ENCODE measurements at regions not wholly inside any gene's neighbourhood (a gene's known extent, or its start where the extent isn't known, plus 50 kb on each side); places are given as distances from the start of the nearest gene placed in this dataset.

DNA sequence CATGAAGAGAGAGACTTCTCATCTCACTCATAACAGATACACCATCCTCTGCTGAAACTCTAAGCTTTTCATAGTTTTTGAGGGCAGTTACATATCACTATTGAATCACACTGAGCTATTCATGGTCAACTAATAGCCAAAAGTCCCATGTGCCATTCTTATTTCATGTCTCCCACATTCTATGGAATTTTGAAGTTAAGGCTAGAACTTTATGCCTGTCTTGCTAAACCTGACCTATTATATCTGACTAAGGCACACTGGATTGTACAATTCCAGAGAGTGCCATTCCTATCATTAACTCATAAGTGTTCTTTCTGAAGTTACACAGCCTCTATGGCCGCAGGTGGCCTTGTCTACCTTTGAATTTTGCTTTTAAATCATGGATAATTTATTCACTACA lies 254.3 kb downstream of the PTPRC start:
- Histone ChIP-seq H3K9me3 (no peaks in the 10 kb centered on the region), H3K4me1 (no peaks in the 10 kb centered on the region), H3K27ac (no peak overlapping the region), H3K36me3 (no peaks in the 10 kb centered on the region), H3K27me3 (no peaks in the 10 kb centered on the region), H3K4me3 (no peak overlapping the region)
- no peak for DNase-seq (ENCODE audit: low spot score)
- TF ChIP-seq, protein P1, sequence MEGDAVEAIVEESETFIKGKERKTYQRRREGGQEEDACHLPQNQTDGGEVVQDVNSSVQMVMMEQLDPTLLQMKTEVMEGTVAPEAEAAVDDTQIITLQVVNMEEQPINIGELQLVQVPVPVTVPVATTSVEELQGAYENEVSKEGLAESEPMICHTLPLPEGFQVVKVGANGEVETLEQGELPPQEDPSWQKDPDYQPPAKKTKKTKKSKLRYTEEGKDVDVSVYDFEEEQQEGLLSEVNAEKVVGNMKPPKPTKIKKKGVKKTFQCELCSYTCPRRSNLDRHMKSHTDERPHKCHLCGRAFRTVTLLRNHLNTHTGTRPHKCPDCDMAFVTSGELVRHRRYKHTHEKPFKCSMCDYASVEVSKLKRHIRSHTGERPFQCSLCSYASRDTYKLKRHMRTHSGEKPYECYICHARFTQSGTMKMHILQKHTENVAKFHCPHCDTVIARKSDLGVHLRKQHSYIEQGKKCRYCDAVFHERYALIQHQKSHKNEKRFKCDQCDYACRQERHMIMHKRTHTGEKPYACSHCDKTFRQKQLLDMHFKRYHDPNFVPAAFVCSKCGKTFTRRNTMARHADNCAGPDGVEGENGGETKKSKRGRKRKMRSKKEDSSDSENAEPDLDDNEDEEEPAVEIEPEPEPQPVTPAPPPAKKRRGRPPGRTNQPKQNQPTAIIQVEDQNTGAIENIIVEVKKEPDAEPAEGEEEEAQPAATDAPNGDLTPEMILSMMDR (IDR thresholded peaks at IDR 0.05), result no peak

DNA sequence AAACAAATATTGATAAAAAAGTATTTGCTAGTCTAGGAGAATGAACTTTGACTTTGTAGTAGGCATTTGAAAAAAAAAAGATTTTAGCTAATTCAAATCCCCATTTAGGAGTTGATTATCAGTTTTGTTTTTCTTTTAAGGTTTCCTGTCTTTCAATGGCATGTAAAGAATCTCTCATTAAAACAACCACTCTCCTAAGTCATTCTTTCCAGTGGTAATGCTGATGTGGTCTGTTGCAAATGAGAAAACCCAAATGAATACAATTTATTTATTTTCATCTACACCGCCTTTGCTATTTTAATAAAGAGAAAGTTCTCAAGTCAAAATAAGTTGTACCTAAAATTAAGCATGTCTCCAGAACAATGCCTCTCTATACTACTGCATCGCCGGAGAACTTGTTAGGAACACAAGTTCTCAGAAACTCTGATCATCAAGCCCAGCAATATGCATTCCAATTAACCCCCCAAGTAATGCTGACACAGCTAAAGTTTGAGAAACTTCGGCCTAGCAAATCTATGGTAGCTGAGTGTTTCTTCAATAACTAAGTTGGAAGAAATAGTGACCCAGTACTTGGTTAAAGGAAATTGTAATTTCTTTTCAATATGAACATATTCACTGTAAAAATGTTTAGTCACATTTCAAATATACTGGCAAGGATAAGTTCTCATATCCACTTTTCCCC lies 255.1 kb downstream of the PTPRC start:
- Histone ChIP-seq H3K4me1 (no peaks in the 10 kb centered on the region), H3K27me3 (no peaks in the 10 kb centered on the region), H3K36me3 (no peaks in the 10 kb centered on the region), H3K27ac (no peak overlapping the region), H3K4me3 (no peak overlapping the region), H3K9me3 (no peaks in the 10 kb centered on the region)
- DNase-seq (ENCODE audit: low spot score), result no peak
- TF ChIP-seq, protein P1 (IDR thresholded peaks at IDR 0.05), result no peak

DNA sequence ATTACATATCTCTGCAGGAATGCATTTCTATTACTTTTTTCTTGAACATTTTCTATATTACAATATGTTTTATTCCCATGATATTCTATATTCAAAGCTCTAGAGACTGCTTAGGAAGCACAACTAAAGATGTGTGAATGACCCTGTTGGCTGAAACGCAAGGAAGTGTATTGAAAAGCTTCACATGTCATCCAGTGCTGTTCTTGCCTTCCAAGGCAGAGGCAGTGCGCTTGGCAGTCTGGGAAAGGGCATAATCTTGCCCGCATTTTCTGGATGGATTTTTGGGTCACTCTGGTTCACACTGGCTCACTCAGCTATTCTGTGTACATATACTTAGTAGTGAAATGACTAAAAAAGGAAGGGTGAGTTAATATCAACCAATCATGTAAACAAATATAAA lies 262.4 kb downstream of the PTPRC start:
- Histone ChIP-seq H3K27me3 (no peaks in the 10 kb centered on the region), H3K27ac (no peak overlapping the region), H3K4me3 (no peak overlapping the region), H3K4me1 (no peaks in the 10 kb centered on the region), H3K9me3 (no peaks in the 10 kb centered on the region), H3K36me3 (no peaks in the 10 kb centered on the region)
- no peak for DNase-seq (ENCODE audit: low spot score)
- TF ChIP-seq, protein P1 (IDR thresholded peaks at IDR 0.05), result no peak

DNA sequence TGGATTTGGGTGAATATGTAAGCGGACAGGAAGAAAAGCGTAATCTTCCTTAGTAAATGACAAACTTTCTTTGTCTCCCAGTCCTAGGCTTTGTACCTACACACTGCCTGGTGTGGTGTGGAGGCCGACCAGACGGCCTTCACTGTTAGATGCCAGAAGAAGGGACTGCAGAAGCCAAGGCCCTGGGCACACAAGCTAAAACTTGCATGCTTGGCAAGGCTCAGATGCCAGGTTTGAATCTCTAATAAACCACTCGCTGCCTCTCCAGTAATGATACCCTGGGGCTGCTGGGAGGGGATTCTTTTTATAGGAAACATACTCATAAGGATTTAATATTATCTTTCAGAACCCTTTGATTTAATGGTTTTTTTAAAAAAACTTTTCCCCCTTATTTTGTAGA lies 263.8 kb downstream of the PTPRC start:
- H3K36me3 ChIP-seq, result no peaks in the 10 kb centered on the region
- H3K9me3 ChIP-seq, result no peaks in the 10 kb centered on the region
- H3K4me1 ChIP-seq, result no peaks in the 10 kb centered on the region
- no peak for DNase-seq (ENCODE audit: low spot score)
- H3K27ac ChIP-seq, result no peak overlapping the region
- H3K4me3 ChIP-seq, result no peak overlapping the region
- TF ChIP-seq, protein P1 (IDR thresholded peaks at IDR 0.05), result no peak
- no peaks in the 10 kb centered on the region for H3K27me3 ChIP-seq

DNA sequence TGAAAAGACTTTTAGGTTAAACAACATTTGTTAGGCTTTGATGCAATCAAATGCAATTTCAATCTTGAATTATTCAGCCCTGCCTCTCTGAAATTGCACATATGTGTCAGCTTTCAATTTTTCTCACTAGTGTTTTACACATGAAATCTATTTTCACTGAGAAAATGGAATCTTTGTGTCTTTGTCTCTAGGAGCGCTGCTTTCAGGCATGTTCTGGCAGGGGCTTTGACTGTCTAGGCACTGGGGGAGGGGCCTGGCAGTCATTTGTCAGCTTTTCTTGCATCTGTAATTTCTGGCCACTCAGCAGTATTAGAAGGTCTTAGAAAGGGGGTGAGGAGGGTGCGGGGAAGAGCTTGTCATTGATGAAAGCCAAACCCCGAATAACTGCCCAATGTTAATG lies 264.4 kb downstream of the PTPRC start:
- DNase-seq (ENCODE audit: low spot score), result no peak
- H3K27ac ChIP-seq, result no peak overlapping the region
- H3K36me3 ChIP-seq, result no peaks in the 10 kb centered on the region
- H3K9me3 ChIP-seq, result no peaks in the 10 kb centered on the region
- no peaks in the 10 kb centered on the region for H3K4me1 ChIP-seq
- H3K4me3 ChIP-seq, result no peak overlapping the region
- TF ChIP-seq, protein P1 (IDR thresholded peaks at IDR 0.05), result no peak
- no peaks in the 10 kb centered on the region for H3K27me3 ChIP-seq

DNA sequence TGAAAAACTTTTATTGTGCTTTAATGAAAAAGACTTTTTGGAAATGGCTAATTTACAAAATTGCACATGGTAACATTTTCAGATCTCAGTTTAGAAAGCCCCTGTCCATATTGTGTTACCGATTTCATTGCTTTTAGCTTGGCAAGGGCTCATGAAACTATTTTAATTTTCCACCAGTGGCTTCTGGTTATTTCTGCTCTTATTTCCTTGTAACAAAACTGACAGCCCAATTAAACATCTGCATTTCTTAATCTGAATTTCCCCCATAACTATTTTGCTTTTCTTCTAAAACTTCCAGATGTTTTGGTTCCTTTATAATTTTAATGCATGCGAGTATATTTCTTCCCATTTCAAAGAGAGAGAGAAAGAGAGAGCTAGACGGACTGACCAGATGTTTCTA lies 264.8 kb downstream of the PTPRC start:
- Histone ChIP-seq H3K36me3 (no peaks in the 10 kb centered on the region), H3K4me1 (no peaks in the 10 kb centered on the region), H3K9me3 (no peaks in the 10 kb centered on the region), H3K27ac (no peak overlapping the region), H3K27me3 (no peaks in the 10 kb centered on the region), H3K4me3 (no peak overlapping the region)
- no peak for DNase-seq (ENCODE audit: low spot score)
- TF ChIP-seq, protein P1 (IDR thresholded peaks at IDR 0.05), result no peak

All from right atrium auricular region (tissue), 2 donors.